K562 (cell line): ENCODE measurements at regions not wholly inside any gene's neighbourhood (a gene's known extent, or its start where the extent isn't known, plus 50 kb on each side); places are given as distances from the start of the nearest gene placed in this dataset.

Experiments used
- ATAC-seq: fragments of 200-7000 bp; cut with Tn5 transposase; 3 replicates; pipeline ENCODE4 v1.9.1; 2020; ENCODE audit warnings: moderate library complexity
- BruUV-seq: library from RNA; stranded (reverse); fragments of 400-500 nt; replicated peaks from 2 replicates; lab custom pipeline; 2021; lab: Mats Ljungman, UMichigan
- CTCF ChIA-PET: fragments of 300-600 bp; formaldehyde crosslinking; extraction: SDS; loops from one replicate; lab custom pipeline; 2021; ENCODE audit warnings: low intra/inter-chr PET ratio; lab: Yijun Ruan, JAX
- POLR2A ChIA-PET: fragments of 300-600, 350-650 bp; sonication (Branson Sonifier 250); formaldehyde crosslinking; extraction: SDS; loops from one replicate; lab custom pipeline; 2021; ENCODE audit warnings: antibody characterized with exemption, inconsistent platforms; lab: Yijun Ruan, JAX
- DNase-seq, 4 experiments: peaks; one replicate each; pipeline versions ENCODE4 v3.0.0 to v3.0.0-alpha.2; 2011 to 2018; ENCODE audit warnings: low spot score in 3 of 4, mixed read lengths in 3 of 4; ENCODE audit errors: extremely low read depth in 1 of 4
- FAIRE-seq: peaks from 2 replicates; lab custom pipeline; 2011; peaks lifted over from hg19 to GRCh38; lab: Jason Lieb, UNC
- H2AFZ ChIP-seq: 2 replicates; pipeline ENCODE4 v1.6.0; 2011; ENCODE audit warnings: low read depth, low read length, control low read depth, inconsistent platforms
- H3K27ac ChIP-seq: fragments of 200-600 bp; 3 replicates; pipeline ENCODE4 v1.8.0; 2011; ENCODE audit warnings: low read depth, mild to moderate bottlenecking, control low read depth, inconsistent platforms, low read length, moderate library complexity, mixed read lengths; ENCODE audit errors: extremely low read depth
- H3K27me3 ChIP-seq, 2 experiments: fragments of 300-600 bp in 1 of 2; 2 replicates in 1 of 2; 3 replicates in 1 of 2; pipeline versions ENCODE4 v1.6.0 to v1.8.0; 2011; ENCODE audit warnings: inconsistent platforms in 2 of 2, low read length in 2 of 2, mild to moderate bottlenecking in 1 of 2, mixed read lengths in 1 of 2, moderate library complexity in 1 of 2; ENCODE audit not compliant: control insufficient read depth in 2 of 2, insufficient read depth in 2 of 2
- H3K36me3 ChIP-seq: fragments of 300-600 bp; 3 replicates; pipeline ENCODE4 v1.8.0; 2011; ENCODE audit warnings: mild to moderate bottlenecking, low read length, inconsistent platforms; ENCODE audit not compliant: control insufficient read depth, insufficient read depth
- H3K4me1 ChIP-seq, 2 experiments: fragments of 200-600 bp in 1 of 2; replicated peaks in 1 of 2; 2 replicates in 1 of 2; 3 replicates in 1 of 2; pipeline versions ENCODE4 v1.5.1 to v1.8.0; 2011; ENCODE audit warnings: inconsistent platforms in 2 of 2, low read length in 2 of 2, mild to moderate bottlenecking in 1 of 2, mixed read lengths in 1 of 2, moderate library complexity in 1 of 2; ENCODE audit not compliant: control insufficient read depth in 2 of 2, insufficient read depth in 2 of 2
- H3K4me2 ChIP-seq: 2 replicates; pipeline ENCODE4 v1.6.1; 2011; ENCODE audit warnings: low read length, control low read depth, inconsistent platforms, mixed read lengths; ENCODE audit not compliant: insufficient read depth
- H3K4me3 ChIP-seq: fragments of 200-600 bp; sonication (generic), shearing (Covaris generic); 2 replicates; pipeline ENCODE4 v1.5.1; 2016; ENCODE audit warnings: control low read depth, inconsistent platforms
- H3K79me2 ChIP-seq: fragments of 200-600 bp; 3 replicates; pipeline ENCODE4 v1.8.0; 2011; ENCODE audit warnings: low read length, inconsistent platforms; ENCODE audit not compliant: control insufficient read depth, insufficient read depth
- H3K9ac ChIP-seq, 2 experiments: 2 replicates each; pipeline versions ENCODE4 v1.6.0 to v1.6.1; 2011; ENCODE audit warnings: low read depth in 2 of 2, low read length in 2 of 2, control low read depth in 1 of 2, inconsistent platforms in 1 of 2, mild to moderate bottlenecking in 1 of 2, mixed read lengths in 1 of 2; ENCODE audit not compliant: insufficient read depth in 1 of 2
- H3K9me1 ChIP-seq: one replicate; pipeline ENCODE4 v1.6.0; 2011; ENCODE audit warnings: inconsistent platforms, mild to moderate bottlenecking, low read length, moderate library complexity; ENCODE audit not compliant: control insufficient read depth, insufficient read depth
- H3K9me3 ChIP-seq: replicated peaks from 2 replicates; pipeline ENCODE4 v1.5.1; 2011; ENCODE audit warnings: low read depth, low read length, inconsistent platforms; ENCODE audit not compliant: control insufficient read depth, insufficient read depth
- H4K20me1 ChIP-seq: replicated peaks from 2 replicates; pipeline ENCODE4 v1.6.1; 2011; ENCODE audit warnings: low read length, inconsistent platforms, mixed read lengths; ENCODE audit not compliant: control insufficient read depth, insufficient read depth
- CCNT2 ChIP-seq: IDR thresholded peaks from 2 replicates; pipeline ENCODE4 v1.6.1; 2011; ENCODE audit warnings: borderline replicate concordance, low read depth, mild to moderate bottlenecking, moderate library complexity, mixed read lengths, low read length; ENCODE audit not compliant: insufficient read length; ENCODE audit errors: extremely low read depth
- CREB1 ChIP-seq, 2 experiments: sonication (generic) in 1 of 2; formaldehyde crosslinking in 1 of 2; IDR thresholded peaks; 2 replicates each; pipeline versions ENCODE4 v1.6.1 to v1.8.0; 2012 to 2022; ENCODE audit warnings: inconsistent platforms in 1 of 2, mild to moderate bottlenecking in 1 of 2, missing genetic modification reagents in 1 of 2, moderate library complexity in 1 of 2
- E2F5 ChIP-seq: sonication (generic); formaldehyde crosslinking; IDR thresholded peaks from 2 replicates; pipeline ENCODE4 v1.8.0; 2022; ENCODE audit warnings: mild to moderate bottlenecking, missing genetic modification reagents
- EP300 ChIP-seq: IDR thresholded peaks from 2 replicates; pipeline ENCODE4 v1.6.1; 2012; ENCODE audit warnings: low read length, improper control_type of control experiment
- GATA2 ChIP-seq: sonication (generic); formaldehyde crosslinking; IDR thresholded peaks from 2 replicates; pipeline ENCODE4 v1.4.0; 2020; ENCODE audit warnings: mild to moderate bottlenecking, missing genetic modification reagents
- KAT2B ChIP-seq: IDR thresholded peaks from one replicate; pipeline ENCODE4 v1.6.1; 2012; ENCODE audit warnings: low read depth, mild to moderate bottlenecking, control low read depth, inconsistent platforms, low read length, moderate library complexity
- NR2C2 ChIP-seq, 2 experiments: fragments of 200-800 bp in 1 of 2; sonication (Bioruptor generic) in 1 of 2; sonication (generic) in 1 of 2; formaldehyde crosslinking in 1 of 2; IDR thresholded peaks; 2 replicates each; pipeline versions ENCODE4 v1.6.1 to v1.8.0; 2016 to 2022; ENCODE audit warnings: mild to moderate bottlenecking in 1 of 2, missing compliant biosample characterization in 1 of 2, missing genetic modification characterization in 1 of 2, missing genetic modification reagents in 1 of 2
- PBX2 ChIP-seq, 2 experiments: IDR thresholded peaks in 1 of 2; conservative IDR thresholded peaks in 1 of 2; 2 replicates each; pipeline ENCODE4 v1.6.1; 2016; ENCODE audit warnings: low read depth in 2 of 2, mild to moderate bottlenecking in 1 of 2, missing compliant biosample characterization in 1 of 2, missing genetic modification characterization in 1 of 2, moderate library complexity in 1 of 2
- PCBP1 ChIP-seq: fragments of 200-400 bp; formaldehyde crosslinking; IDR thresholded peaks from 2 replicates; pipeline ENCODE4 v1.6.1; 2018; ENCODE audit warnings: mild to moderate bottlenecking, low read depth, low read length; ENCODE audit not compliant: poor library complexity, severe bottlenecking
- PTRF ChIP-seq: fragments of 450-650 bp; IDR thresholded peaks from 2 replicates; pipeline ENCODE4 v1.6.1; 2016; ENCODE audit warnings: mild to moderate bottlenecking, missing genetic modification characterization, missing compliant biosample characterization
- SMAD4 ChIP-seq: fragments of 250-450 bp; sonication (Bioruptor Pico); conservative IDR thresholded peaks from 2 replicates; pipeline ENCODE4 v1.8.0; 2021; ENCODE audit warnings: inconsistent platforms, mild to moderate bottlenecking, moderate library complexity
- SRSF7 ChIP-seq: fragments of 200-400 bp; formaldehyde crosslinking; optimal IDR thresholded peaks from 2 replicates; pipeline ENCODE3; 2017; ENCODE audit warnings: mild to moderate bottlenecking, low read depth, low read length
- SUPT5H ChIP-seq: fragments of 450-650 bp; IDR thresholded peaks from 2 replicates; pipeline ENCODE4 v1.6.1; 2016
- TRIM28 ChIP-seq: fragments of 450-650 bp; IDR thresholded peaks from 2 replicates; pipeline ENCODE4 v1.6.1; 2017
- ZFX ChIP-seq: sonication (generic); formaldehyde crosslinking; IDR thresholded peaks from 2 replicates; pipeline ENCODE4 v1.8.0; 2022; ENCODE audit warnings: mild to moderate bottlenecking, missing genetic modification reagents, moderate library complexity
- WGBS: fragments of 100-300 bp; shearing (Covaris generic); methylation state at CpG from one replicate; pipeline ENCODE4 v1.1.6; 2016; ENCODE audit warnings: low coverage, mixed read lengths; ENCODE audit not compliant: insufficient coverage; ENCODE audit errors: missing lambda C conversion rate; 5-methylcytosine and 5-hydroxymethylcytosine counted together
- in situ Hi-C: fragments of 300-500 bp; cut with MboI; formaldehyde crosslinking; loops from 4 replicates; pipeline ENCODE4 v1.15.0; 2018; ENCODE audit warnings: inconsistent platforms, mixed read lengths
- intact Hi-C: fragments of 100-400 bp; cut with micrococcal nuclease; formaldehyde crosslinking; loops from 2 replicates; pipeline ENCODE4 v1.14.2; 2022

- WGBS = 0% methylated on average over 1 of the region's 1 CpG
- POLR2A ChIA-PET = no interaction called here
- no TSS peak for BruUV-seq
These were observed 224.1 kb upstream of the TYRP1 start for GRCh38 chr9:12469084-12469483.

More at GRCh38 chr9:12469084-12469483, 224.1 kb upstream of the TYRP1 start:
- CTCF ChIA-PET = no interaction called here
- Histone ChIP-seq H4K20me1 (no peaks in the 10 kb centered on the region), H3K9ac (no peak overlapping the region)
- DNase-seq = no peak
- intact Hi-C loops = no loop called here
- no peak for TF ChIP-seq GATA2 (CRISPR knock-in tag)
- TF ChIP-seq PCBP1 = no peak
- TF ChIP-seq KAT2B = no peak
- no peak for TF ChIP-seq SRSF7
- TF ChIP-seq SMAD4 (CRISPR knock-in tag) = no peak
- TF ChIP-seq CREB1 (IDR thresholded peaks at IDR 0.05) = no peak
- TF ChIP-seq CREB1 (CRISPR knock-in tag; IDR thresholded peaks at IDR 0.05) = no peak
- TF ChIP-seq PTRF (tag) = no peak
- TF ChIP-seq SUPT5H = no peak
- TF ChIP-seq PBX2 (CRISPR knock-in tag; IDR thresholded peaks at IDR 0.05; ENCODE audit: low read depth) = no peak
- TF ChIP-seq PBX2 (tag; conservative IDR thresholded peaks at IDR 0.05; ENCODE audit: low read depth) = no peak
- no peak for TF ChIP-seq TRIM28
- TF ChIP-seq ZFX (CRISPR knock-in tag) = no peak
- no peak for TF ChIP-seq NR2C2 (CRISPR knock-in tag; IDR thresholded peaks at IDR 0.05)
- TF ChIP-seq NR2C2 (tag; IDR thresholded peaks at IDR 0.05) = no peak
- no peak for TF ChIP-seq E2F5 (CRISPR knock-in tag)
- TF ChIP-seq CCNT2 = no peak
- no peak for TF ChIP-seq EP300
- TF ChIP-seq, all 486 proteins: peak for 0
- H3K9me3 ChIP-seq = no peaks in the 10 kb centered on the region
- no peak for FAIRE-seq
- H3K79me2 ChIP-seq = no peaks in the 10 kb centered on the region
- in situ Hi-C loops = no loop called here
- H3K4me1 ChIP-seq = no peaks in the 10 kb centered on the region
- H3K36me3 ChIP-seq = no peaks in the 10 kb centered on the region
- no peak overlapping the region for H3K4me2 ChIP-seq
- no peak overlapping the region for H2AFZ ChIP-seq
- H3K4me3 ChIP-seq = no peak overlapping the region
- no peak for ATAC-seq
- H3K27ac ChIP-seq = no peak overlapping the region
- H3K27me3 ChIP-seq = no peaks in the 10 kb centered on the region
- no peaks in the 10 kb centered on the region for H3K9me1 ChIP-seq
